A549 (cell line): ENCODE measurements at regions not wholly inside any gene's neighbourhood (a gene's known extent, or its start where the extent isn't known, plus 50 kb on each side); places are given as distances from the start of the nearest gene placed in this dataset.

Experiments
- ATAC-seq, 2 experiments: fragments of 200-7000 bp in 1 of 2; fragments of >200 bp in 1 of 2; cut with Nextera tagmentation in 1 of 2; cut with Tn5 transposase in 1 of 2; 3 replicates each; pipeline versions ENCODE4 v1.8.0 to v1.9.1; 2018 to 2020; ENCODE audit warnings: mild to moderate bottlenecking in 1 of 2, moderate library complexity in 1 of 2
- CTCF ChIA-PET: fragments of 300-600 bp; sonication (Branson Sonifier 250); formaldehyde crosslinking; extraction: SDS; loops from one replicate; lab custom pipeline; 2021; ENCODE audit warnings: antibody characterized with exemption, inconsistent platforms; lab: Yijun Ruan, JAX
- POLR2A ChIA-PET: fragments of 350-600 bp; formaldehyde crosslinking; extraction: SDS; loops from one replicate; lab custom pipeline; 2021; ENCODE audit warnings: antibody characterized with exemption, inconsistent platforms; lab: Yijun Ruan, JAX
- DNase-seq, 2 experiments: peaks; one replicate each; pipeline versions ENCODE4 v3.0.0 to v3.0.0-alpha.2; 2011 to 2016; ENCODE audit warnings: low read depth in 1 of 2, low spot score in 1 of 2
- FAIRE-seq: peaks from 2 replicates; lab custom pipeline; 2011; peaks lifted over from hg19 to GRCh38; lab: Jason Lieb, UNC
- H3K27ac ChIP-seq, 2 experiments: fragments of >200 bp; sonication (Bioruptor Twin); formaldehyde crosslinking; 3 replicates each; pipeline ENCODE4 v1.5.1; 2016 to 2017
- H3K4me1 ChIP-seq: fragments of >200 bp; sonication (Bioruptor Twin); formaldehyde crosslinking; 3 replicates; pipeline ENCODE4 v1.6.1; 2016
- H3K4me2 ChIP-seq: fragments of >200 bp; sonication (Bioruptor Twin); formaldehyde crosslinking; 3 replicates; pipeline ENCODE4 v1.6.1; 2016
- H3K4me3 ChIP-seq: fragments of >200 bp; sonication (Bioruptor Twin); formaldehyde crosslinking; 3 replicates; pipeline ENCODE4 v1.5.1; 2016
- H3K9me3 ChIP-seq: fragments of >200 bp; sonication (Bioruptor Twin); formaldehyde crosslinking; 3 replicates; pipeline ENCODE4 v1.6.1; 2016
- BHLHE40 ChIP-seq: IDR thresholded peaks from 2 replicates; pipeline ENCODE4 v1.6.1; 2012; ENCODE audit warnings: low read depth, low read length, inconsistent platforms
- CBX2 ChIP-seq: fragments of 200-600 bp; sonication (generic); IDR thresholded peaks from 2 replicates; pipeline ENCODE4 v1.6.1; 2016; ENCODE audit warnings: low read depth, mild to moderate bottlenecking, borderline replicate concordance
- CEBPB ChIP-seq, 2 experiments: fragments of >200 bp in 1 of 2; sonication (Bioruptor Twin) in 1 of 2; formaldehyde crosslinking in 1 of 2; IDR thresholded peaks; 2 replicates each; pipeline ENCODE4 v1.6.1; 2012 to 2016
- CHD4 ChIP-seq: fragments of 200-600 bp; sonication (generic); IDR thresholded peaks from 2 replicates; pipeline ENCODE4 v1.6.1; 2016; ENCODE audit warnings: antibody characterized with exemption, mild to moderate bottlenecking, borderline replicate concordance
- CTCF ChIP-seq: fragments of >200 bp; sonication (Bioruptor Twin); formaldehyde crosslinking; IDR thresholded peaks from 3 replicates; pipeline ENCODE4 v1.5.1; 2016
- EHF ChIP-seq: fragments of 250-450 bp; sonication (Bioruptor Pico); IDR thresholded peaks from 2 replicates; pipeline ENCODE4 v1.5.0; 2020; ENCODE audit warnings: mild to moderate bottlenecking
- FOSB ChIP-seq: fragments of 250-450 bp; sonication (Bioruptor Pico); IDR thresholded peaks from 2 replicates; pipeline ENCODE4 v1.5.0; 2020; ENCODE audit warnings: mild to moderate bottlenecking, moderate library complexity
- HES2 ChIP-seq: fragments of >200 bp; sonication (Bioruptor Twin); formaldehyde crosslinking; IDR thresholded peaks from 2 replicates; pipeline ENCODE4 v1.6.1; 2016
- HEYL ChIP-seq: fragments of 250-450 bp; sonication (Bioruptor Pico); IDR thresholded peaks from 2 replicates; pipeline ENCODE4 v1.8.0; 2021; ENCODE audit warnings: mild to moderate bottlenecking, moderate library complexity
- HOXA7 ChIP-seq: fragments of 250-450 bp; sonication (Bioruptor Pico); IDR thresholded peaks from 2 replicates; pipeline ENCODE4 v1.5.0; 2020; ENCODE audit warnings: mild to moderate bottlenecking, moderate library complexity
- HOXB13 ChIP-seq: fragments of 250-450 bp; sonication (Bioruptor Pico); IDR thresholded peaks from 2 replicates; pipeline ENCODE4 v1.5.0; 2020; ENCODE audit warnings: low read depth, mild to moderate bottlenecking, moderate library complexity
- JUNB ChIP-seq: fragments of >200 bp; sonication (Bioruptor Twin); formaldehyde crosslinking; IDR thresholded peaks from 2 replicates; pipeline ENCODE4 v1.6.1; 2016
- KDM1A ChIP-seq: fragments of 200-600 bp; sonication (generic); IDR thresholded peaks from 2 replicates; pipeline ENCODE4 v1.6.1; 2016; ENCODE audit warnings: low read depth, mild to moderate bottlenecking
- MAFK ChIP-seq: fragments of 450-650 bp; IDR thresholded peaks from 2 replicates; pipeline ENCODE4 v1.6.1; 2014; ENCODE audit not compliant: partially characterized antibody
- MAX ChIP-seq: IDR thresholded peaks from 2 replicates; pipeline ENCODE4 v1.6.1; 2012
- MYC ChIP-seq: IDR thresholded peaks from 2 replicates; pipeline ENCODE4 v1.6.1; 2012; ENCODE audit warnings: mild to moderate bottlenecking, inconsistent platforms, low read length, improper control_type of control experiment, borderline replicate concordance
- NFE2L2 ChIP-seq: fragments of 150-350 bp; conservative IDR thresholded peaks from 2 replicates; pipeline ENCODE4 v1.6.1; 2014; ENCODE audit warnings: low read length
- PHF8 ChIP-seq: fragments of 200-600 bp; sonication (generic); IDR thresholded peaks from 2 replicates; pipeline ENCODE4 v1.6.1; 2016; ENCODE audit warnings: low read depth, mild to moderate bottlenecking, antibody characterized with exemption, moderate library complexity, borderline replicate concordance
- POLR2A ChIP-seq: IDR thresholded peaks from 2 replicates; pipeline ENCODE4 v1.6.1; 2012; ENCODE audit warnings: mild to moderate bottlenecking, low read length
- RAD21 ChIP-seq, 2 experiments: fragments of >200 bp in 1 of 2; sonication (Bioruptor Twin) in 1 of 2; formaldehyde crosslinking in 1 of 2; IDR thresholded peaks in 1 of 2; conservative IDR thresholded peaks in 1 of 2; 2 replicates in 1 of 2; 3 replicates in 1 of 2; pipeline ENCODE4 v1.6.1; 2012 to 2018; ENCODE audit warnings: inconsistent platforms in 1 of 2
- RCOR1 ChIP-seq: fragments of 150-350 bp; IDR thresholded peaks from 2 replicates; pipeline ENCODE4 v1.6.1; 2014; ENCODE audit warnings: antibody characterized with exemption, low read length, low read depth
- SMC3 ChIP-seq: fragments of >200 bp; sonication (Bioruptor Twin); formaldehyde crosslinking; IDR thresholded peaks from 3 replicates; pipeline ENCODE4 v1.6.1; 2018; ENCODE audit warnings: inconsistent platforms
- TFCP2L1 ChIP-seq: fragments of 250-450 bp; sonication (Bioruptor Pico); IDR thresholded peaks from 2 replicates; pipeline ENCODE4 v1.5.0; 2021; ENCODE audit warnings: mild to moderate bottlenecking
- TP53 ChIP-seq: fragments of 250-450 bp; sonication (Bioruptor Pico); IDR thresholded peaks from 2 replicates; pipeline ENCODE4 v1.5.0; 2021; ENCODE audit warnings: mild to moderate bottlenecking, moderate library complexity
- USF2 ChIP-seq: fragments of 450-650 bp; IDR thresholded peaks from 2 replicates; pipeline ENCODE4 v1.6.1; 2014; ENCODE audit warnings: antibody characterized with exemption
- ZC3H11A ChIP-seq: fragments of 450-650 bp; IDR thresholded peaks from 2 replicates; pipeline ENCODE4 v1.6.1; 2014; ENCODE audit warnings: antibody characterized with exemption, mild to moderate bottlenecking
- WGBS: methylation state at CpG from one replicate; pipeline ENCODE4 v1.1.6; 2017; ENCODE audit errors: missing lambda C conversion rate; 5-methylcytosine and 5-hydroxymethylcytosine counted together

GRCh38 chr2:122610948-122611609, 855.6 kb downstream of the TSN start:
- ATAC-seq (no peak), DNase-seq (no peak)
- H3K4me1 ChIP-seq = no peaks in the 10 kb centered on the region
- no peak for TF ChIP-seq JUNB
- no peak for TF ChIP-seq MAFK
- TF ChIP-seq PHF8 = no peak
- TF ChIP-seq ZC3H11A = no peak
- no peak for TF ChIP-seq NFE2L2
- no peak for TF ChIP-seq CEBPB (IDR thresholded peaks at IDR 0.05)
- no peak for TF ChIP-seq RAD21 (conservative IDR thresholded peaks at IDR 0.05 in 1 of 2, IDR thresholded peaks at IDR 0.05 in 1 of 2)
- TF ChIP-seq CHD4 = no peak
- TF ChIP-seq CTCF = no peak
- no peak for TF ChIP-seq SMC3
- TF ChIP-seq RCOR1 = no peak
- no peak for TF ChIP-seq CBX2
- no peak for TF ChIP-seq POLR2A
- TF ChIP-seq MYC = no peak
- no peak for TF ChIP-seq HOXB13
- TF ChIP-seq HOXA7 (CRISPR knock-in tag) = no peak
- no peak for TF ChIP-seq HEYL
- no peak for TF ChIP-seq BHLHE40
- no peak for TF ChIP-seq TP53
- TF ChIP-seq, all 56 proteins: peak for 0
- ChIA-PET POLR2A (no interaction called here), CTCF (no interaction called here)
- H3K9me3 ChIP-seq = no peaks in the 10 kb centered on the region
- no peak overlapping the region for H3K4me2 ChIP-seq
- FAIRE-seq = no peak
- WGBS = 2% methylated on average over 3 of the region's 3 CpGs
- H3K4me3 ChIP-seq = no peak overlapping the region
- H3K27ac ChIP-seq = no peak overlapping the region

GRCh38 chr2:122622934-122623333, 867.5 kb downstream of the TSN start:
- ATAC-seq = no peak
- no peak for TF ChIP-seq POLR2A
- TF ChIP-seq TFCP2L1 = no peak
- no peak for TF ChIP-seq HEYL
- TF ChIP-seq PHF8 = no peak
- TF ChIP-seq CEBPB (IDR thresholded peaks at IDR 0.05) = no peak
- no peak for TF ChIP-seq EHF
- no peak for TF ChIP-seq HES2
- no peak for TF ChIP-seq MAX
- TF ChIP-seq USF2 = no peak
- no peak for TF ChIP-seq FOSB (CRISPR knock-in tag)
- no peak for TF ChIP-seq HOXB13
- no peak for TF ChIP-seq RAD21 (conservative IDR thresholded peaks at IDR 0.05 in 1 of 2, IDR thresholded peaks at IDR 0.05 in 1 of 2)
- TF ChIP-seq KDM1A = no peak
- no peak for TF ChIP-seq JUNB
- no peaks in the 10 kb centered on the region for H3K4me1 ChIP-seq
- ChIA-PET POLR2A (no interaction called here), CTCF (no interaction called here)
- H3K27ac ChIP-seq = no peak overlapping the region
- no peak overlapping the region for H3K4me3 ChIP-seq
- no peak for DNase-seq
- 4% methylated on average over 3 of the region's 3 CpGs for WGBS
- H3K4me2 ChIP-seq = no peak overlapping the region
- H3K9me3 ChIP-seq = no peaks in the 10 kb centered on the region
- FAIRE-seq = no peak
